ENCODE measurements at regions not wholly inside any gene's neighbourhood (a gene's known extent, or its start where the extent isn't known, plus 50 kb on each side); places are given as distances from the start of the nearest gene placed in this dataset.

- 81% methylated on average over 7 of the region's 7 CpGs for WGBS (ENCODE audit: insufficient coverage)
- ATAC-seq (ENCODE audit: low read depth) (no peak), DNase-seq (no peak)
- H3K79me2 ChIP-seq (ENCODE audit: control insufficient read depth, insufficient read depth, low read length), result no peaks in the 10 kb centered on the region
- Mint-ChIP-seq H3K9me3 (ENCODE audit: insufficient read depth) (no peaks in the 10 kb centered on the region), H3K27ac (no peak overlapping the region), H3K27me3 (peaks cover 7% of the 10 kb centered on the region), H3K4me3 (no peak overlapping the region), H3K4me1 (no peaks in the 10 kb centered on the region)
- H3K4me1 ChIP-seq (ENCODE audit: control insufficient read depth in 2 of 2, insufficient read depth in 2 of 2, low read length in 2 of 2), result no peaks in the 10 kb centered on the region
- H3K4me2 ChIP-seq (replicated peaks; ENCODE audit: low read depth, low read length, poor library complexity, severe bottlenecking), result no peak overlapping the region
- no peaks in the 10 kb centered on the region for H3K36me3 ChIP-seq (replicated peaks in 1 of 2; ENCODE audit: control extremely low read depth in 1 of 2, control insufficient read depth in 1 of 2, extremely low read depth in 1 of 2, insufficient read depth in 2 of 2, low read length in 1 of 2)
- H3K9ac ChIP-seq (ENCODE audit: low read length), result no peak overlapping the region
- POLR2A ChIA-PET, result no interaction called here
- CTCF ChIA-PET, result no interaction called here
- H3K27me3 ChIP-seq (replicated peaks in 1 of 4; ENCODE audit: control extremely low read depth in 1 of 4, control insufficient read depth in 3 of 4, insufficient read depth in 4 of 4, low read length in 3 of 4), result no peaks in the 10 kb centered on the region
- H3K4me3 ChIP-seq (ENCODE audit: control extremely low read depth in 1 of 5, extremely low read depth in 1 of 5, insufficient read depth in 1 of 5, low read depth in 2 of 5, low read length in 4 of 5), result no peak overlapping the region
- no peak overlapping the region for H3K27ac ChIP-seq (ENCODE audit: low read length in 2 of 2)
- no peaks in the 10 kb centered on the region for H4K20me1 ChIP-seq (ENCODE audit: control insufficient read depth, insufficient read depth, low read length, poor library complexity, severe bottlenecking)
- TF ChIP-seq EZH2 (IDR thresholded peaks at IDR 0.05; ENCODE audit: borderline replicate concordance, insufficient read depth, low read depth, low read length, poor library complexity, severe bottlenecking) (no peak), CTCF (IDR thresholded peaks at IDR 0.05) (no peak)
- no peak overlapping the region for H2AFZ ChIP-seq (ENCODE audit: insufficient read depth, low read depth, low read length, poor library complexity, severe bottlenecking)
- H3K9me3 ChIP-seq (ENCODE audit: control extremely low read depth in 1 of 3, control insufficient read depth in 2 of 3, insufficient read depth in 1 of 3, low read length in 2 of 3), result peaks cover 0 to 5% (median 0%) of the 10 kb centered on the region in 3 donors
- intact Hi-C loops (cut with micrococcal nuclease), result no loop called here
Measured at GRCh38 chr15:77727635-77728304, 95.1 kb upstream of the LINGO1 start.

- POLR2A ChIA-PET, result no interaction called here
- no peak overlapping the region for H3K27ac ChIP-seq (ENCODE audit: low read length in 2 of 2)
- intact Hi-C loops (cut with micrococcal nuclease), result no loop called here
- no peaks in the 10 kb centered on the region for H3K4me1 Mint-ChIP-seq
- no peaks in the 10 kb centered on the region for H3K36me3 ChIP-seq (replicated peaks in 1 of 2; ENCODE audit: control extremely low read depth in 1 of 2, control insufficient read depth in 1 of 2, extremely low read depth in 1 of 2, insufficient read depth in 2 of 2, low read length in 1 of 2)
- H3K4me3 ChIP-seq (ENCODE audit: control extremely low read depth in 1 of 5, extremely low read depth in 1 of 5, insufficient read depth in 1 of 5, low read depth in 2 of 5, low read length in 4 of 5), result no peak overlapping the region
- H3K4me2 ChIP-seq (replicated peaks; ENCODE audit: low read depth, low read length, poor library complexity, severe bottlenecking), result no peak overlapping the region
- no peak overlapping the region for H3K4me3 Mint-ChIP-seq
- H3K9me3 Mint-ChIP-seq (ENCODE audit: insufficient read depth), result no peaks in the 10 kb centered on the region
- no peak overlapping the region for H3K27ac Mint-ChIP-seq
- ATAC-seq (ENCODE audit: low read depth) (no peak), DNase-seq (no peak)
- peaks cover 0 to 5% (median 0%) of the 10 kb centered on the region in 3 donors for H3K9me3 ChIP-seq (ENCODE audit: control extremely low read depth in 1 of 3, control insufficient read depth in 2 of 3, insufficient read depth in 1 of 3, low read length in 2 of 3)
- H3K4me1 ChIP-seq (ENCODE audit: control insufficient read depth in 2 of 2, insufficient read depth in 2 of 2, low read length in 2 of 2), result no peaks in the 10 kb centered on the region
- no peaks in the 10 kb centered on the region for H3K27me3 ChIP-seq (replicated peaks in 1 of 4; ENCODE audit: control extremely low read depth in 1 of 4, control insufficient read depth in 3 of 4, insufficient read depth in 4 of 4, low read length in 3 of 4)
- 88% methylated on average over 3 of the region's 6 CpGs for WGBS (ENCODE audit: insufficient coverage)
- CTCF ChIA-PET, result no interaction called here
- no peaks in the 10 kb centered on the region for H4K20me1 ChIP-seq (ENCODE audit: control insufficient read depth, insufficient read depth, low read length, poor library complexity, severe bottlenecking)
- no peak overlapping the region for H3K9ac ChIP-seq (ENCODE audit: low read length)
- H3K27me3 Mint-ChIP-seq, result peaks cover 12% of the 10 kb centered on the region
- TF ChIP-seq CTCF (IDR thresholded peaks at IDR 0.05) (no peak), EZH2 (IDR thresholded peaks at IDR 0.05; ENCODE audit: borderline replicate concordance, insufficient read depth, low read depth, low read length, poor library complexity, severe bottlenecking) (no peak)
- H3K79me2 ChIP-seq (ENCODE audit: control insufficient read depth, insufficient read depth, low read length), result no peaks in the 10 kb centered on the region
- no peak overlapping the region for H2AFZ ChIP-seq (ENCODE audit: insufficient read depth, low read depth, low read length, poor library complexity, severe bottlenecking)
Measured at GRCh38 chr15:77724715-77725114, 92.0 kb upstream of the LINGO1 start.

Data from B cell (primary cell).